HEK293 (cell line): ENCODE measurements at regions not wholly inside any gene's neighbourhood (a gene's known extent, or its start where the extent isn't known, plus 50 kb on each side); places are given as distances from the start of the nearest gene placed in this dataset.

Source experiments
- CTCF ChIA-PET: fragments of 350-600 bp; formaldehyde crosslinking; extraction: SDS; loops from one replicate; lab custom pipeline; 2021; ENCODE audit warnings: antibody characterized with exemption; lab: Yijun Ruan, JAX
- POLR2A ChIA-PET: fragments of 300-600 bp; formaldehyde crosslinking; extraction: SDS; loops from one replicate; lab custom pipeline; 2020; ENCODE audit warnings: antibody characterized with exemption, inconsistent platforms; lab: Yijun Ruan, JAX
- H3K27ac ChIP-seq: fragments of 200-500 bp; sonication (Bioruptor generic); 2 replicates; pipeline ENCODE4 v1.5.1; 2014; ENCODE audit warnings: low read depth, low read length, control low read depth, inconsistent platforms; ENCODE audit errors: extremely low read depth
- H3K36me3 ChIP-seq, 2 experiments: fragments of 200-500 bp in 1 of 2; sonication (Bioruptor generic) in 1 of 2; 1 replicate in 1 of 2; 2 replicates in 1 of 2; pipeline ENCODE4 v1.5.1; 2014 to 2017; ENCODE audit warnings: inconsistent platforms in 2 of 2, low read length in 2 of 2; ENCODE audit not compliant: control insufficient read depth in 2 of 2, insufficient read depth in 1 of 2
- H3K4me1 ChIP-seq: fragments of 200-500 bp; sonication (Bioruptor generic); 2 replicates; pipeline ENCODE4 v1.5.1; 2014; ENCODE audit warnings: mild to moderate bottlenecking, low read length, inconsistent platforms; ENCODE audit not compliant: control insufficient read depth, insufficient read depth
- H3K4me3 ChIP-seq: 2 replicates; pipeline ENCODE4 v1.5.1; 2011; ENCODE audit warnings: low read depth, mild to moderate bottlenecking, control low read depth, low read length, moderate library complexity
- H3K9me3 ChIP-seq: fragments of 200-500 bp; sonication (Bioruptor generic); 2 replicates; pipeline ENCODE4 v1.5.1; 2014; ENCODE audit warnings: low read depth, low read length, inconsistent platforms; ENCODE audit not compliant: control insufficient read depth, insufficient read depth
- BCL11A ChIP-seq: fragments of 450-650 bp; formaldehyde crosslinking; IDR thresholded peaks from 2 replicates; pipeline ENCODE4 v1.5.1; 2016; ENCODE audit warnings: low read depth, missing biosample characterization, missing genetic modification characterization
- BCL6B ChIP-seq: fragments of 450-650 bp; formaldehyde crosslinking; IDR thresholded peaks from 2 replicates; pipeline ENCODE4 v1.5.1; 2017; ENCODE audit warnings: missing biosample characterization, missing genetic modification characterization
- IKZF3 ChIP-seq: fragments of 450-650 bp; IDR thresholded peaks from 2 replicates; pipeline ENCODE4 v1.5.0; 2018; ENCODE audit warnings: missing biosample characterization, mild to moderate bottlenecking, missing genetic modification characterization, moderate library complexity
- KLF1 ChIP-seq: fragments of 450-650 bp; formaldehyde crosslinking; IDR thresholded peaks from 2 replicates; pipeline ENCODE4 v1.5.1; 2016; ENCODE audit warnings: missing biosample characterization, missing genetic modification characterization
- PRDM4 ChIP-seq: fragments of 450-650 bp; formaldehyde crosslinking; IDR thresholded peaks from 2 replicates; pipeline ENCODE4 v1.5.1; 2017; ENCODE audit warnings: missing biosample characterization, missing genetic modification characterization
- SETDB1 ChIP-seq: IDR thresholded peaks from one replicate; pipeline ENCODE4 v1.6.1; 2017; ENCODE audit warnings: mild to moderate bottlenecking, low read length, moderate library complexity, mixed read lengths; ENCODE audit not compliant: insufficient read length
- SP3 ChIP-seq: fragments of 450-650 bp; formaldehyde crosslinking; IDR thresholded peaks from 2 replicates; pipeline ENCODE4 v1.5.1; 2016; ENCODE audit warnings: missing biosample characterization, missing genetic modification characterization
- TCF7L2 ChIP-seq: IDR thresholded peaks from 2 replicates; pipeline ENCODE4 v1.6.1; 2011; ENCODE audit warnings: low read depth, mild to moderate bottlenecking, inconsistent platforms, low read length, moderate library complexity, borderline replicate concordance
- YY1 ChIP-seq: fragments of 450-650 bp; formaldehyde crosslinking; IDR thresholded peaks from 2 replicates; pipeline ENCODE4 v1.5.1; 2018; ENCODE audit warnings: missing biosample characterization, missing genetic modification characterization
- ZBTB20 ChIP-seq: fragments of 450-650 bp; formaldehyde crosslinking; IDR thresholded peaks from 2 replicates; pipeline ENCODE4 v1.5.1; 2016; ENCODE audit warnings: missing biosample characterization, missing genetic modification characterization
- ZFHX2 ChIP-seq: fragments of 450-650 bp; formaldehyde crosslinking; conservative IDR thresholded peaks from 2 replicates; pipeline ENCODE4 v1.5.1; 2016; ENCODE audit warnings: missing biosample characterization, missing genetic modification characterization
- ZNF148 ChIP-seq: fragments of 450-650 bp; formaldehyde crosslinking; IDR thresholded peaks from 2 replicates; pipeline ENCODE4 v1.5.0; 2017; ENCODE audit warnings: missing biosample characterization, missing genetic modification characterization, borderline replicate concordance
- ZNF174 ChIP-seq: fragments of 450-650 bp; formaldehyde crosslinking; IDR thresholded peaks from 2 replicates; pipeline ENCODE4 v1.5.0; 2017; ENCODE audit warnings: missing biosample characterization, mild to moderate bottlenecking, missing genetic modification characterization
- ZNF223 ChIP-seq: fragments of 450-650 bp; formaldehyde crosslinking; IDR thresholded peaks from 2 replicates; pipeline ENCODE4 v1.5.1; 2016; ENCODE audit warnings: missing biosample characterization, missing genetic modification characterization
- ZNF324 ChIP-seq: fragments of 450-650 bp; formaldehyde crosslinking; IDR thresholded peaks from 2 replicates; pipeline ENCODE4 v1.5.1; 2016; ENCODE audit warnings: missing biosample characterization, missing genetic modification characterization
- ZNF549 ChIP-seq: fragments of 450-650 bp; IDR thresholded peaks from 2 replicates; pipeline ENCODE4 v1.5.1; 2018; ENCODE audit warnings: missing biosample characterization, missing genetic modification characterization, mild to moderate bottlenecking, inconsistent platforms, moderate library complexity
- ZNF660 ChIP-seq: fragments of 450-650 bp; IDR thresholded peaks from 2 replicates; pipeline ENCODE4 v1.5.1; 2018; ENCODE audit warnings: missing biosample characterization, mild to moderate bottlenecking, missing genetic modification characterization
- ZNF837 ChIP-seq: fragments of 450-650 bp; formaldehyde crosslinking; IDR thresholded peaks from 2 replicates; pipeline ENCODE4 v1.5.1; 2016; ENCODE audit warnings: missing biosample characterization, missing genetic modification characterization
- TF ChIP-seq, protein P1 (sequence below): fragments of 450-650 bp; formaldehyde crosslinking; IDR thresholded peaks from 2 replicates; pipeline ENCODE4 v1.5.1; 2017; ENCODE audit warnings: missing biosample characterization, missing genetic modification characterization
- TF ChIP-seq, protein P2 (sequence below): fragments of 450-650 bp; formaldehyde crosslinking; IDR thresholded peaks from 2 replicates; pipeline ENCODE4 v1.5.1; 2016; ENCODE audit warnings: missing biosample characterization, missing genetic modification characterization

DNA sequence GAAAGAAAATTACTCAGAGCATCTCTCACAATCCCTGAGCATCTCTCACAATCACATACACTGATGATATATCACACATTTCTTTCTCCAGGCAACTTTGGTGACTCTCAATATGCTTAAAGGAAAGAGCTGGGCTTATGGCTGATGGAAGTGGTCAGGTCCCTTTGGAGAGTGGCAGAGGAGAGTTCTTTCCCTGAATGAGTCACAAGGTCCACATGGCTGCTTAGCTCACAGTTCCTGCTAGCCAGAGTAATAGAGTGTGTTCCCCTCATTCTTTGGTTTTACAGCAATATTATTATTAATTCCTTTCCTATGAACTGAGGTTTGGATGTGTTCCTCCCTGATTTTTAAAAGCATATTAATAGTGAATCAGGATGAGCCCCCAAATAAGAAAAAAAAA, 287.4 kb downstream of the C7orf25 start:
- Histone ChIP-seq H3K36me3 (no peaks in the 10 kb centered on the region), H3K27ac (no peak overlapping the region), H3K4me3 (no peak overlapping the region), H3K4me1 (no peaks in the 10 kb centered on the region), H3K9me3 (no peaks in the 10 kb centered on the region)
- ChIA-PET POLR2A (no interaction called here), CTCF (interaction anchor here (1.1 kb wide), 1 partner anchor 676 kb away, joined by 3 read pairs; no protein-coding TSS in a partner anchor)
- no peak for TF ChIP-seq ZNF660 (tag by site-specific recombination)
- no peak for TF ChIP-seq ZNF549
- no peak for TF ChIP-seq IKZF3 (tag by site-specific recombination)
- no peak for TF ChIP-seq SP3 (tag by site-specific recombination)
- no peak for TF ChIP-seq ZNF223 (tag by site-specific recombination)
- TF ChIP-seq PRDM4 (tag by site-specific recombination), result no peak
- no peak for TF ChIP-seq YY1 (tag by site-specific recombination)
- TF ChIP-seq ZBTB20 (tag by site-specific recombination), result no peak

GRCh38 chr7:42621543-42622219, 290.2 kb downstream of the C7orf25 start:
- POLR2A ChIA-PET, result no interaction called here
- no peak overlapping the region for H3K27ac ChIP-seq
- CTCF ChIA-PET, result no interaction called here
- no peak overlapping the region for H3K4me3 ChIP-seq
- H3K4me1 ChIP-seq, result peaks cover 5% of the 10 kb centered on the region
- H3K9me3 ChIP-seq, result no peaks in the 10 kb centered on the region
- H3K36me3 ChIP-seq, result no peaks in the 10 kb centered on the region
- TF ChIP-seq BCL6B, result 0 out of 2 replicates have a peak, but pooled peaks have one; percentile 11
- 0 out of 2 replicates have a peak, but pooled peaks have one; percentile 17 for TF ChIP-seq KLF1 (tag by site-specific recombination)
- no peak for TF ChIP-seq TCF7L2
- TF ChIP-seq ZNF324 (tag by site-specific recombination), result no peak
- TF ChIP-seq, protein P1, sequence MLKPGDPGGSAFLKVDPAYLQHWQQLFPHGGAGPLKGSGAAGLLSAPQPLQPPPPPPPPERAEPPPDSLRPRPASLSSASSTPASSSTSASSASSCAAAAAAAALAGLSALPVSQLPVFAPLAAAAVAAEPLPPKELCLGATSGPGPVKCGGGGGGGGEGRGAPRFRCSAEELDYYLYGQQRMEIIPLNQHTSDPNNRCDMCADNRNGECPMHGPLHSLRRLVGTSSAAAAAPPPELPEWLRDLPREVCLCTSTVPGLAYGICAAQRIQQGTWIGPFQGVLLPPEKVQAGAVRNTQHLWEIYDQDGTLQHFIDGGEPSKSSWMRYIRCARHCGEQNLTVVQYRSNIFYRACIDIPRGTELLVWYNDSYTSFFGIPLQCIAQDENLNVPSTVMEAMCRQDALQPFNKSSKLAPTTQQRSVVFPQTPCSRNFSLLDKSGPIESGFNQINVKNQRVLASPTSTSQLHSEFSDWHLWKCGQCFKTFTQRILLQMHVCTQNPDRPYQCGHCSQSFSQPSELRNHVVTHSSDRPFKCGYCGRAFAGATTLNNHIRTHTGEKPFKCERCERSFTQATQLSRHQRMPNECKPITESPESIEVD (tag by site-specific recombination), result no peak
- TF ChIP-seq BCL11A (tag by site-specific recombination), result no peak
- TF ChIP-seq ZNF837 (tag by site-specific recombination), result no peak
- TF ChIP-seq PRDM4 (tag by site-specific recombination), result peak; percentile 52; the same call in 1 of the 2 replicates
- no peak for TF ChIP-seq SETDB1
- TF ChIP-seq ZNF148 (tag by site-specific recombination), result no peak
- TF ChIP-seq ZNF174 (tag by site-specific recombination), result no peak
- TF ChIP-seq, protein P2, sequence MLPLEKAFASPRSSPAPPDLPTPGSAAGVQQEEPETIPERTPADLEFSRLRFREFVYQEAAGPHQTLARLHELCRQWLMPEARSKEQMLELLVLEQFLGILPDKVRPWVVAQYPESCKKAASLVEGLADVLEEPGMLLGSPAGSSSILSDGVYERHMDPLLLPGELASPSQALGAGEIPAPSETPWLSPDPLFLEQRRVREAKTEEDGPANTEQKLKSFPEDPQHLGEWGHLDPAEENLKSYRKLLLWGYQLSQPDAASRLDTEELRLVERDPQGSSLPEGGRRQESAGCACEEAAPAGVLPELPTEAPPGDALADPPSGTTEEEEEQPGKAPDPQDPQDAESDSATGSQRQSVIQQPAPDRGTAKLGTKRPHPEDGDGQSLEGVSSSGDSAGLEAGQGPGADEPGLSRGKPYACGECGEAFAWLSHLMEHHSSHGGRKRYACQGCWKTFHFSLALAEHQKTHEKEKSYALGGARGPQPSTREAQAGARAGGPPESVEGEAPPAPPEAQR, result no peak
- peak; percentile 34 for TF ChIP-seq ZFHX2
